ENCODE measurements at regions not wholly inside any gene's neighbourhood (a gene's known extent, or its start where the extent isn't known, plus 50 kb on each side); places are given as distances from the start of the nearest gene placed in this dataset.
"Not testable (repeated sequence)": the region's sequence is repeated elsewhere in the genome, so short reads cannot be mapped to it uniquely, and the experiment has no call there.

- no peaks in the 10 kb centered on the region for H3K9me3 ChIP-seq (ENCODE audit: control insufficient read depth in 1 of 2, low read length in 2 of 2)
- no peaks in the 10 kb centered on the region for H3K27me3 ChIP-seq (ENCODE audit: low read depth, low read length)
- no peak overlapping the region for H3K4me3 ChIP-seq (ENCODE audit: low read depth in 1 of 2, low read length in 2 of 2)
- no peaks in the 10 kb centered on the region for H3K36me3 ChIP-seq (ENCODE audit: control insufficient read depth in 1 of 2, insufficient read depth in 2 of 2, low read length in 2 of 2)
- no peaks in the 10 kb centered on the region for H3K4me1 ChIP-seq (ENCODE audit: control insufficient read depth in 1 of 2, insufficient read depth in 2 of 2, low read length in 2 of 2)
- H3K27ac ChIP-seq (ENCODE audit: low read length), result no peak overlapping the region
These were observed 270.8 kb downstream of the SPRY2 start for GRCh38 chr13:80070024-80070703.

- no peaks in the 10 kb centered on the region for H3K27me3 ChIP-seq (ENCODE audit: low read depth, low read length)
- no peaks in the 10 kb centered on the region for H3K4me1 ChIP-seq (ENCODE audit: control insufficient read depth in 1 of 2, insufficient read depth in 2 of 2, low read length in 2 of 2)
- H3K9me3 ChIP-seq (ENCODE audit: control insufficient read depth in 1 of 2, low read length in 2 of 2), result no peaks in the 10 kb centered on the region
- no peak overlapping the region for H3K27ac ChIP-seq (ENCODE audit: low read length)
- no peaks in the 10 kb centered on the region for H3K36me3 ChIP-seq (ENCODE audit: control insufficient read depth in 1 of 2, insufficient read depth in 2 of 2, low read length in 2 of 2)
- no peak overlapping the region for H3K4me3 ChIP-seq (ENCODE audit: low read depth in 1 of 2, low read length in 2 of 2)
These were observed 271.6 kb downstream of the SPRY2 start for GRCh38 chr13:80069374-80069773.

- no peaks in the 10 kb centered on the region for H3K36me3 ChIP-seq (ENCODE audit: control insufficient read depth in 1 of 2, insufficient read depth in 2 of 2, low read length in 2 of 2)
These were observed 274.9 kb downstream of the SPRY2 start for GRCh38 chr13:80065996-80066395.

GRCh38 chr13:80062416-80062815 is 278.5 kb downstream of the SPRY2 start:
- H3K4me1 ChIP-seq (ENCODE audit: control insufficient read depth in 1 of 2, insufficient read depth in 2 of 2, low read length in 2 of 2); H3K36me3 ChIP-seq (ENCODE audit: control insufficient read depth in 1 of 2, insufficient read depth in 2 of 2, low read length in 2 of 2); H3K9me3 ChIP-seq (ENCODE audit: control insufficient read depth in 1 of 2, low read length in 2 of 2); H3K4me3 ChIP-seq (ENCODE audit: low read depth in 1 of 2, low read length in 2 of 2); H3K27me3 ChIP-seq (ENCODE audit: low read depth, low read length); H3K27ac ChIP-seq (ENCODE audit: low read length): not testable (repeated sequence)

More at GRCh38 chr13:80065996-80066395, 274.9 kb downstream of the SPRY2 start:
- Histone ChIP-seq H3K4me3 (ENCODE audit: low read depth in 1 of 2, low read length in 2 of 2) (no peak overlapping the region), H3K9me3 (ENCODE audit: control insufficient read depth in 1 of 2, low read length in 2 of 2) (no peaks in the 10 kb centered on the region), H3K27ac (ENCODE audit: low read length) (no peak overlapping the region), H3K4me1 (ENCODE audit: control insufficient read depth in 1 of 2, insufficient read depth in 2 of 2, low read length in 2 of 2) (no peaks in the 10 kb centered on the region), H3K27me3 (ENCODE audit: low read depth, low read length) (no peaks in the 10 kb centered on the region)

GRCh38 chr13:80059789-80060188 is 281.1 kb downstream of the SPRY2 start:
- no peaks in the 10 kb centered on the region for H3K27me3 ChIP-seq (ENCODE audit: low read depth, low read length)
- H3K4me1 ChIP-seq (ENCODE audit: control insufficient read depth in 1 of 2, insufficient read depth in 2 of 2, low read length in 2 of 2), result peaks cover 0 to 3% of the 10 kb centered on the region in 2 donors
- no peak overlapping the region for H3K4me3 ChIP-seq (ENCODE audit: low read depth in 1 of 2, low read length in 2 of 2)
- no peaks in the 10 kb centered on the region for H3K36me3 ChIP-seq (ENCODE audit: control insufficient read depth in 1 of 2, insufficient read depth in 2 of 2, low read length in 2 of 2)
- H3K9me3 ChIP-seq (ENCODE audit: control insufficient read depth in 1 of 2, low read length in 2 of 2), result no peaks in the 10 kb centered on the region
- no peak overlapping the region for H3K27ac ChIP-seq (ENCODE audit: low read length)

GRCh38 chr13:80058626-80059025 is 282.3 kb downstream of the SPRY2 start:
- H3K9me3 ChIP-seq (ENCODE audit: control insufficient read depth in 1 of 2, low read length in 2 of 2), result no peaks in the 10 kb centered on the region
- no peak overlapping the region for H3K27ac ChIP-seq (ENCODE audit: low read length)
- H3K27me3 ChIP-seq (ENCODE audit: low read depth, low read length), result no peaks in the 10 kb centered on the region
- H3K4me3 ChIP-seq (ENCODE audit: low read depth in 1 of 2, low read length in 2 of 2), result no peak overlapping the region
- no peaks in the 10 kb centered on the region for H3K36me3 ChIP-seq (ENCODE audit: control insufficient read depth in 1 of 2, insufficient read depth in 2 of 2, low read length in 2 of 2)
- peaks cover 0 to 3% of the 10 kb centered on the region in 2 donors for H3K4me1 ChIP-seq (ENCODE audit: control insufficient read depth in 1 of 2, insufficient read depth in 2 of 2, low read length in 2 of 2)

GRCh38 chr13:80055847-80056246 is 285.1 kb downstream of the SPRY2 start:
- no peaks in the 10 kb centered on the region for H3K36me3 ChIP-seq (ENCODE audit: control insufficient read depth in 1 of 2, insufficient read depth in 2 of 2, low read length in 2 of 2)

GRCh38 chr13:80054806-80055205 is 286.1 kb downstream of the SPRY2 start:
- H3K4me3 ChIP-seq (ENCODE audit: low read depth in 1 of 2, low read length in 2 of 2), result no peak overlapping the region
- H3K4me1 ChIP-seq (ENCODE audit: control insufficient read depth in 1 of 2, insufficient read depth in 2 of 2, low read length in 2 of 2), result peaks cover 0 to 9% of the 10 kb centered on the region in 2 donors
- H3K9me3 ChIP-seq (ENCODE audit: control insufficient read depth in 1 of 2, low read length in 2 of 2), result no peaks in the 10 kb centered on the region
- no peaks in the 10 kb centered on the region for H3K27me3 ChIP-seq (ENCODE audit: low read depth, low read length)
- no peaks in the 10 kb centered on the region for H3K36me3 ChIP-seq (ENCODE audit: control insufficient read depth in 1 of 2, insufficient read depth in 2 of 2, low read length in 2 of 2)
- H3K27ac ChIP-seq (ENCODE audit: low read length), result no peak overlapping the region

More at GRCh38 chr13:80055847-80056246, 285.1 kb downstream of the SPRY2 start:
- Histone ChIP-seq H3K27me3 (ENCODE audit: low read depth, low read length) (no peaks in the 10 kb centered on the region), H3K9me3 (ENCODE audit: control insufficient read depth in 1 of 2, low read length in 2 of 2) (no peaks in the 10 kb centered on the region), H3K4me1 (ENCODE audit: control insufficient read depth in 1 of 2, insufficient read depth in 2 of 2, low read length in 2 of 2) (peaks cover 0 to 3% of the 10 kb centered on the region in 2 donors), H3K4me3 (ENCODE audit: low read depth in 1 of 2, low read length in 2 of 2) (no peak overlapping the region), H3K27ac (ENCODE audit: low read length) (no peak overlapping the region)

- H3K9me3 ChIP-seq (ENCODE audit: control insufficient read depth in 1 of 2, low read length in 2 of 2), result no peaks in the 10 kb centered on the region
- H3K27ac ChIP-seq (ENCODE audit: low read length), result no peak overlapping the region
- no peak overlapping the region for H3K4me3 ChIP-seq (ENCODE audit: low read depth in 1 of 2, low read length in 2 of 2)
- H3K4me1 ChIP-seq (ENCODE audit: control insufficient read depth in 1 of 2, insufficient read depth in 2 of 2, low read length in 2 of 2), result peaks cover 5 to 22% of the 10 kb centered on the region in 2 donors
- no peaks in the 10 kb centered on the region for H3K27me3 ChIP-seq (ENCODE audit: low read depth, low read length)
- no peaks in the 10 kb centered on the region for H3K36me3 ChIP-seq (ENCODE audit: control insufficient read depth in 1 of 2, insufficient read depth in 2 of 2, low read length in 2 of 2)
These were observed 288.6 kb downstream of the SPRY2 start for GRCh38 chr13:80052286-80052685.

- Histone ChIP-seq H3K27me3 (ENCODE audit: low read depth, low read length) (no peaks in the 10 kb centered on the region), H3K9me3 (ENCODE audit: control insufficient read depth in 1 of 2, low read length in 2 of 2) (no peaks in the 10 kb centered on the region), H3K27ac (ENCODE audit: low read length) (no peak overlapping the region), H3K4me1 (ENCODE audit: control insufficient read depth in 1 of 2, insufficient read depth in 2 of 2, low read length in 2 of 2) (peaks cover 5 to 19% of the 10 kb centered on the region in 2 donors), H3K4me3 (ENCODE audit: low read depth in 1 of 2, low read length in 2 of 2) (no peak overlapping the region), H3K36me3 (ENCODE audit: control insufficient read depth in 1 of 2, insufficient read depth in 2 of 2, low read length in 2 of 2) (no peaks in the 10 kb centered on the region)
These were observed 290.7 kb downstream of the SPRY2 start for GRCh38 chr13:80050252-80050651.

- Histone ChIP-seq H3K36me3 (ENCODE audit: control insufficient read depth in 1 of 2, insufficient read depth in 2 of 2, low read length in 2 of 2) (no peaks in the 10 kb centered on the region), H3K27me3 (ENCODE audit: low read depth, low read length) (no peaks in the 10 kb centered on the region), H3K9me3 (ENCODE audit: control insufficient read depth in 1 of 2, low read length in 2 of 2) (no peaks in the 10 kb centered on the region), H3K4me3 (ENCODE audit: low read depth in 1 of 2, low read length in 2 of 2) (no peak overlapping the region), H3K27ac (ENCODE audit: low read length) (no peak overlapping the region), H3K4me1 (ENCODE audit: control insufficient read depth in 1 of 2, insufficient read depth in 2 of 2, low read length in 2 of 2) (peaks cover 5 to 19% of the 10 kb centered on the region in 2 donors)
These were observed 292.1 kb downstream of the SPRY2 start for GRCh38 chr13:80048802-80049201.

- Histone ChIP-seq H3K27me3 (ENCODE audit: low read depth, low read length) (no peaks in the 10 kb centered on the region), H3K9me3 (ENCODE audit: control insufficient read depth in 1 of 2, low read length in 2 of 2) (no peaks in the 10 kb centered on the region), H3K4me1 (ENCODE audit: control insufficient read depth in 1 of 2, insufficient read depth in 2 of 2, low read length in 2 of 2) (peaks cover 5 to 19% of the 10 kb centered on the region in 2 donors), H3K27ac (ENCODE audit: low read length) (no peak overlapping the region), H3K36me3 (ENCODE audit: control insufficient read depth in 1 of 2, insufficient read depth in 2 of 2, low read length in 2 of 2) (no peaks in the 10 kb centered on the region), H3K4me3 (ENCODE audit: low read depth in 1 of 2, low read length in 2 of 2) (no peak overlapping the region)
These were observed 292.9 kb downstream of the SPRY2 start for GRCh38 chr13:80048030-80048429.
